HEK293T (cell line): ENCODE measurements at regions not wholly inside any gene's neighbourhood (a gene's known extent, or its start where the extent isn't known, plus 50 kb on each side); places are given as distances from the start of the nearest gene placed in this dataset.

Source experiments
- CTCF ChIA-PET: fragments of 350-600 bp; formaldehyde crosslinking; extraction: SDS; loops from one replicate; lab custom pipeline; 2021; ENCODE audit warnings: antibody characterized with exemption, inconsistent platforms; lab: Yijun Ruan, JAX
- POLR2A ChIA-PET: fragments of 350-600 bp; formaldehyde crosslinking; extraction: SDS; loops from one replicate; lab custom pipeline; 2020; ENCODE audit warnings: antibody characterized with exemption, inconsistent platforms; lab: Yijun Ruan, JAX
- DNase-seq: peaks from one replicate; pipeline ENCODE4 v3.0.0; 2012; ENCODE audit warnings: mixed read lengths; ENCODE audit errors: extremely low spot score
- ARNT ChIP-seq: fragments of 450-650 bp; IDR thresholded peaks from 2 replicates; pipeline ENCODE4 v1.6.1; 2017; ENCODE audit warnings: mild to moderate bottlenecking
- BHLHE40 ChIP-seq: fragments of 450-650 bp; IDR thresholded peaks from 2 replicates; pipeline ENCODE4 v1.6.1; 2016; ENCODE audit warnings: mild to moderate bottlenecking, moderate library complexity, borderline replicate concordance
- CTBP1 ChIP-seq: fragments of 450-650 bp; IDR thresholded peaks from 2 replicates; pipeline ENCODE4 v1.6.1; 2016; ENCODE audit warnings: borderline replicate concordance
- ELF4 ChIP-seq: fragments of 450-650 bp; IDR thresholded peaks from 2 replicates; pipeline ENCODE4 v1.6.1; 2017; ENCODE audit warnings: antibody characterized with exemption
- FOXA1 ChIP-seq: fragments of 450-650 bp; IDR thresholded peaks from 2 replicates; pipeline ENCODE4 v1.6.1; 2016; ENCODE audit warnings: mild to moderate bottlenecking
- FOXK2 ChIP-seq: fragments of 450-650 bp; IDR thresholded peaks from 2 replicates; pipeline ENCODE4 v1.6.1; 2016; ENCODE audit warnings: mild to moderate bottlenecking
- FOXM1 ChIP-seq: fragments of 450-650 bp; IDR thresholded peaks from 2 replicates; pipeline ENCODE4 v1.6.1; 2017; ENCODE audit warnings: mild to moderate bottlenecking, borderline replicate concordance
- HDGF ChIP-seq: fragments of 450-650 bp; IDR thresholded peaks from 2 replicates; pipeline ENCODE4 v1.6.1; 2017; ENCODE audit warnings: antibody characterized with exemption, borderline replicate concordance
- L3MBTL2 ChIP-seq: fragments of 450-650 bp; conservative IDR thresholded peaks from 2 replicates; pipeline ENCODE4 v1.6.1; 2016; ENCODE audit warnings: mild to moderate bottlenecking
- LEF1 ChIP-seq: fragments of 450-650 bp; IDR thresholded peaks from 2 replicates; pipeline ENCODE4 v1.6.1; 2017; ENCODE audit warnings: mild to moderate bottlenecking, borderline replicate concordance
- NFRKB ChIP-seq: fragments of 450-650 bp; IDR thresholded peaks from 2 replicates; pipeline ENCODE4 v1.6.1; 2016; ENCODE audit warnings: mild to moderate bottlenecking, moderate library complexity
- SP1 ChIP-seq: fragments of 450-650 bp; IDR thresholded peaks from 2 replicates; pipeline ENCODE4 v1.6.1; 2017
- SUZ12 ChIP-seq: fragments of 450-650 bp; IDR thresholded peaks from 2 replicates; pipeline ENCODE4 v1.6.1; 2016; ENCODE audit warnings: mild to moderate bottlenecking
- TARDBP ChIP-seq: fragments of 450-650 bp; IDR thresholded peaks from 2 replicates; pipeline ENCODE4 v1.6.1; 2016
- ZNF384 ChIP-seq: fragments of 450-650 bp; IDR thresholded peaks from 2 replicates; pipeline ENCODE4 v1.6.1; 2016
- TF ChIP-seq, protein P1 (sequence below): fragments of 450-650 bp; IDR thresholded peaks from 2 replicates; pipeline ENCODE4 v1.6.1; 2016

- no peak for DNase-seq
- ChIA-PET CTCF (interaction anchor here (1.1 kb wide), 1 partner anchor 11 kb away, joined by 3 read pairs; no protein-coding TSS in a partner anchor), POLR2A (no interaction called here)
- TF ChIP-seq ELF4 (no peak), ARNT (no peak), HDGF (no peak), TARDBP (no peak), LEF1 (no peak), NFRKB (no peak), FOXA1 (no peak), SP1 (no peak)
- TF ChIP-seq, protein P1, sequence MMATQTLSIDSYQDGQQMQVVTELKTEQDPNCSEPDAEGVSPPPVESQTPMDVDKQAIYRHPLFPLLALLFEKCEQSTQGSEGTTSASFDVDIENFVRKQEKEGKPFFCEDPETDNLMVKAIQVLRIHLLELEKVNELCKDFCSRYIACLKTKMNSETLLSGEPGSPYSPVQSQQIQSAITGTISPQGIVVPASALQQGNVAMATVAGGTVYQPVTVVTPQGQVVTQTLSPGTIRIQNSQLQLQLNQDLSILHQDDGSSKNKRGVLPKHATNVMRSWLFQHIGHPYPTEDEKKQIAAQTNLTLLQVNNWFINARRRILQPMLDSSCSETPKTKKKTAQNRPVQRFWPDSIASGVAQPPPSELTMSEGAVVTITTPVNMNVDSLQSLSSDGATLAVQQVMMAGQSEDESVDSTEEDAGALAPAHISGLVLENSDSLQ: no peak
Observed at GRCh38 chr20:58097943-58098342, 130.5 kb downstream of the ANKRD60 start.

GRCh38 chr20:58097429-58097828, 131.0 kb downstream of the ANKRD60 start:
- CTCF ChIA-PET: interaction anchor here (1.1 kb wide), 1 partner anchor 10 kb away, joined by 3 read pairs; no protein-coding TSS in a partner anchor
- POLR2A ChIA-PET: no interaction called here
- TF ChIP-seq SUZ12: no peak
- TF ChIP-seq FOXK2: no peak
- no peak for DNase-seq

GRCh38 chr20:58096880-58097423, 131.5 kb downstream of the ANKRD60 start:
- ChIA-PET POLR2A (no interaction called here), CTCF (interaction anchor here (1.1 kb wide), 1 partner anchor 10 kb away, joined by 3 read pairs; no protein-coding TSS in a partner anchor)
- TF ChIP-seq, protein P1: no peak
- TF ChIP-seq SP1: no peak
- no peak for TF ChIP-seq LEF1
- no peak for TF ChIP-seq FOXK2
- no peak for TF ChIP-seq L3MBTL2
- no peak for DNase-seq

DNA sequence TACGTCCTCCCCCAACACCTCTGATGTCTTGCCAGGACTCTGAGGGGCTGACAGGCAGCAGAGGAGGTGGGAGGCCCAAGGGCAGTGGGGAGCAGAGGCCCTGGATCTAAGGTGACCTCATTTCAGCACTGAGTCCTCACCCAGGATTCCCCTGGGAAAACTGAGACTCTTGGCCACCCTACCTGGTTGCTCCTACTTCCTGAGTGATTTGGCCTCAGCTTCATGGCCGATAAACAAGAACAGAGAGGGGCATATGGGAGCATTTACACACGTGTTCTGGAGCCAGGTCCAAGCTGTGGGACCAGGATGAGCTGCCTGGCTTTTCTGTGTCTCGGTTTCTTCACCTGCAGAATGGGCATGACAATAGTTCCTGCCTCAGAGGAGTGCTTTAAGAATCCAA, 133.8 kb downstream of the ANKRD60 start:
- ChIA-PET CTCF (no interaction called here), POLR2A (no interaction called here)
- no peak for TF ChIP-seq FOXK2
- TF ChIP-seq, protein P1: no peak
- no peak for TF ChIP-seq SP1
- TF ChIP-seq ELF4: no peak
- no peak for TF ChIP-seq SUZ12
- no peak for TF ChIP-seq ZNF384
- TF ChIP-seq NFRKB: no peak
- TF ChIP-seq FOXA1: no peak
- no peak for TF ChIP-seq FOXM1
- no peak for TF ChIP-seq BHLHE40
- TF ChIP-seq LEF1: no peak
- no peak for TF ChIP-seq HDGF
- no peak for TF ChIP-seq ARNT
- TF ChIP-seq CTBP1: no peak
- DNase-seq: no peak

GRCh38 chr20:58094160-58094559, 134.3 kb downstream of the ANKRD60 start:
- no peak for TF ChIP-seq ARNT
- no peak for TF ChIP-seq TARDBP
- TF ChIP-seq FOXA1: no peak
- no peak for TF ChIP-seq ZNF384
- TF ChIP-seq ELF4: no peak
- TF ChIP-seq SUZ12: no peak
- TF ChIP-seq NFRKB: no peak
- TF ChIP-seq CTBP1: no peak
- no peak for TF ChIP-seq FOXK2
- TF ChIP-seq HDGF: no peak
- TF ChIP-seq BHLHE40: no peak
- TF ChIP-seq SP1: no peak
- no peak for TF ChIP-seq LEF1
- TF ChIP-seq L3MBTL2: no peak
- CTCF ChIA-PET: no interaction called here
- DNase-seq: no peak
- POLR2A ChIA-PET: no interaction called here

DNA sequence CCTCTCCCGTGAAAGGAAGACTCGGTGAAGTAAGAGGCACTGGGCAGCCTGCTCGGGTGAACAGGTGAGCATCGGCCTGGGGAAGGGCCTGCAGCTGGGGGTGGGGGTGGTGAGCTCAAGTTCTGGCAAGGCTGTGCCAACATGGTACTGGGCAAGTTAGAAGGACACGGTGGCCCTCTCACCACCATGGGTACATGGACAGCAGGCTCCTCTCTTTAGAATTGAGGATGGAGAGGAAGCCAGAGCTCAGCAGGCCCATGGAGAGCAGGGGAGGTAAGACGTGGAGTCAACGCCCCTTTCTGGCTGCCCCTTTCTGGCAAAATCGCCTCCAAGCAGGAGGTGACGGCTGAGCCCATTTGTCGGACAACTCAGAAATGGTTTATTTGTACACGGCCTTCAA, 135.6 kb downstream of the ANKRD60 start:
- CTCF ChIA-PET: interaction anchor here (0.7 kb wide), 1 partner anchor 160 kb away, joined by 4 read pairs; no protein-coding TSS in a partner anchor
- POLR2A ChIA-PET: no interaction called here
- no peak for TF ChIP-seq ZNF384
- no peak for TF ChIP-seq HDGF
- TF ChIP-seq TARDBP: no peak
- no peak for TF ChIP-seq NFRKB
- no peak for TF ChIP-seq FOXM1
- no peak for TF ChIP-seq SP1
- no peak for TF ChIP-seq FOXK2
- TF ChIP-seq, protein P1: no peak
- TF ChIP-seq CTBP1: no peak
- TF ChIP-seq BHLHE40: no peak
- TF ChIP-seq FOXA1: no peak
- TF ChIP-seq LEF1: no peak
- no peak for TF ChIP-seq L3MBTL2
- no peak for TF ChIP-seq SUZ12
- DNase-seq: no peak
